ENCODE measurements at regions not wholly inside any gene's neighbourhood (a gene's known extent, or its start where the extent isn't known, plus 50 kb on each side); places are given as distances from the start of the nearest gene placed in this dataset.
A peak's percentile ranks its signal among the peaks of the same experiment; 100 is the strongest.

- H3K79me2 ChIP-seq (ENCODE audit: low read depth), result no peaks in the 10 kb centered on the region
- no peaks in the 10 kb centered on the region for H3K9me3 Mint-ChIP-seq
- H2AFZ ChIP-seq (replicated peaks), result peak overlapping the region; percentile 58
- no peak overlapping the region for H3K4me2 ChIP-seq
- H3K27me3 Mint-ChIP-seq (ENCODE audit: insufficient read depth, low read depth), result peaks cover 12% of the 10 kb centered on the region
- H3K9me3 ChIP-seq (ENCODE audit: low read depth), result no peaks in the 10 kb centered on the region
- H3K36me3 ChIP-seq, result no peaks in the 10 kb centered on the region
- H3K27me3 ChIP-seq, result no peaks in the 10 kb centered on the region
- TF ChIP-seq CTCF (IDR thresholded peaks at IDR 0.05) (peak; percentile 49), EZH2 (IDR thresholded peaks at IDR 0.05) (no peak), EZH2phosphoT487 (IDR thresholded peaks at IDR 0.05) (no peak)
- DNase-seq (ENCODE audit: low spot score), result peak; percentile 65
- H3K9ac ChIP-seq, result no peak overlapping the region
- no peaks in the 10 kb centered on the region for H3K36me3 Mint-ChIP-seq
- no peaks in the 10 kb centered on the region for H4K20me1 ChIP-seq (ENCODE audit: low read depth)
- no peak overlapping the region for H3K27ac Mint-ChIP-seq
- H3K4me3 Mint-ChIP-seq, result no peak overlapping the region
- peaks cover 5% of the 10 kb centered on the region for H3K4me1 Mint-ChIP-seq
- H3F3A ChIP-seq (ENCODE audit: low read depth), result no peaks in the 10 kb centered on the region
- peaks cover 5% of the 10 kb centered on the region for H3K4me1 ChIP-seq
- no peak overlapping the region for H3K4me3 ChIP-seq
- H3K27ac ChIP-seq, result no peak overlapping the region
Observed at GRCh38 chr14:94707494-94707893, 62.4 kb downstream of the GSC start.

GRCh38 chr14:94706133-94706532 is 63.8 kb downstream of the GSC start:
- no peaks in the 10 kb centered on the region for H3K27me3 ChIP-seq
- TF ChIP-seq EZH2 (IDR thresholded peaks at IDR 0.05), result no peak
- TF ChIP-seq EZH2phosphoT487 (IDR thresholded peaks at IDR 0.05), result no peak
- TF ChIP-seq CTCF (IDR thresholded peaks at IDR 0.05), result no peak
- H3K36me3 ChIP-seq, result no peaks in the 10 kb centered on the region
- Mint-ChIP-seq H3K4me1 (peaks cover 5% of the 10 kb centered on the region), H3K36me3 (no peaks in the 10 kb centered on the region), H3K4me3 (no peak overlapping the region), H3K9me3 (no peaks in the 10 kb centered on the region), H3K27ac (peak overlapping the region; percentile 40), H3K27me3 (ENCODE audit: insufficient read depth, low read depth) (peaks cover 11% of the 10 kb centered on the region)
- H3K9me3 ChIP-seq (ENCODE audit: low read depth), result no peaks in the 10 kb centered on the region
- no peak overlapping the region for H3K27ac ChIP-seq
- H3K79me2 ChIP-seq (ENCODE audit: low read depth), result no peaks in the 10 kb centered on the region
- no peaks in the 10 kb centered on the region for H3F3A ChIP-seq (ENCODE audit: low read depth)
- H3K4me3 ChIP-seq, result no peak overlapping the region
- no peak overlapping the region for H3K9ac ChIP-seq
- peaks cover 5% of the 10 kb centered on the region for H3K4me1 ChIP-seq
- H2AFZ ChIP-seq (replicated peaks), result no peak overlapping the region
- H3K4me2 ChIP-seq, result no peak overlapping the region
- no peaks in the 10 kb centered on the region for H4K20me1 ChIP-seq (ENCODE audit: low read depth)
- DNase-seq (ENCODE audit: low spot score), result no peak

- peaks cover 13% of the 10 kb centered on the region for H3K4me1 Mint-ChIP-seq
- no peak overlapping the region for H3K9ac ChIP-seq
- peaks cover 15% of the 10 kb centered on the region for H3K4me1 ChIP-seq
- peaks cover 12% of the 10 kb centered on the region for H3K27me3 Mint-ChIP-seq (ENCODE audit: insufficient read depth, low read depth)
- H3K36me3 ChIP-seq, result no peaks in the 10 kb centered on the region
- H3K36me3 Mint-ChIP-seq, result no peaks in the 10 kb centered on the region
- H3K27me3 ChIP-seq, result no peaks in the 10 kb centered on the region
- DNase-seq (ENCODE audit: low spot score), result no peak
- no peaks in the 10 kb centered on the region for H3K79me2 ChIP-seq (ENCODE audit: low read depth)
- no peak overlapping the region for H3K27ac Mint-ChIP-seq
- no peak overlapping the region for H3K4me3 Mint-ChIP-seq
- H3F3A ChIP-seq (ENCODE audit: low read depth), result peaks cover 10% of the 10 kb centered on the region
- H3K27ac ChIP-seq, result no peak overlapping the region
- no peak overlapping the region for H3K4me2 ChIP-seq
- no peaks in the 10 kb centered on the region for H3K9me3 ChIP-seq (ENCODE audit: low read depth)
- no peak overlapping the region for H2AFZ ChIP-seq (replicated peaks)
- H3K9me3 Mint-ChIP-seq, result no peaks in the 10 kb centered on the region
- no peak for TF ChIP-seq CTCF (IDR thresholded peaks at IDR 0.05)
- TF ChIP-seq EZH2phosphoT487 (IDR thresholded peaks at IDR 0.05), result no peak
- TF ChIP-seq EZH2 (IDR thresholded peaks at IDR 0.05), result no peak
- H3K4me3 ChIP-seq, result no peak overlapping the region
- no peaks in the 10 kb centered on the region for H4K20me1 ChIP-seq (ENCODE audit: low read depth)
Observed at GRCh38 chr14:94702629-94703028, 67.3 kb downstream of the GSC start.

All from neural progenitor cell (in vitro differentiated cells).